ENCODE measurements at regions not wholly inside any gene's neighbourhood (a gene's known extent, or its start where the extent isn't known, plus 50 kb on each side); places are given as distances from the start of the nearest gene placed in this dataset.

GRCh38 chr9:99531313-99531712 is 290.4 kb upstream of the NR4A3 start:
- TF ChIP-seq POLR2A (IDR thresholded peaks at IDR 0.05) (no peak), CTCF (IDR thresholded peaks at IDR 0.05) (no peak), POLR2AphosphoS5 (IDR thresholded peaks at IDR 0.05) (no peak)
